NT2/D1 (cell line): ENCODE measurements at regions not wholly inside any gene's neighbourhood (a gene's known extent, or its start where the extent isn't known, plus 50 kb on each side); places are given as distances from the start of the nearest gene placed in this dataset.
"Not testable (repeated sequence)": the region's sequence is repeated elsewhere in the genome, so short reads cannot be mapped to it uniquely, and the experiment has no call there.

ENCODE experiments used
- DNase-seq: peaks from one replicate; pipeline ENCODE4 v3.0.0-alpha.2; 2011; ENCODE audit warnings: low read depth, low spot score
- H3K27me3 ChIP-seq: 2 replicates; pipeline ENCODE4 v1.6.0; 2011; ENCODE audit warnings: mild to moderate bottlenecking; ENCODE audit not compliant: insufficient read length, insufficient read depth
- H3K36me3 ChIP-seq: 2 replicates; pipeline ENCODE4 v1.6.1; 2011; ENCODE audit warnings: mild to moderate bottlenecking, low read length, mixed read lengths; ENCODE audit not compliant: insufficient read depth, insufficient read length
- H3K4me1 ChIP-seq: 2 replicates; pipeline ENCODE4 v1.5.1; 2011; ENCODE audit not compliant: insufficient read depth, insufficient read length
- H3K4me3 ChIP-seq: 2 replicates; pipeline ENCODE4 v1.5.1; 2011; ENCODE audit warnings: low read depth; ENCODE audit not compliant: insufficient read length
- H3K9ac ChIP-seq: 2 replicates; pipeline ENCODE4 v1.6.0; 2011; ENCODE audit warnings: low read depth; ENCODE audit not compliant: insufficient read length
- H3K9me3 ChIP-seq: 2 replicates; pipeline ENCODE4 v1.5.1; 2011; ENCODE audit warnings: mild to moderate bottlenecking, low read length; ENCODE audit not compliant: insufficient read depth
- SUZ12 ChIP-seq: IDR thresholded peaks from 2 replicates; pipeline ENCODE4 v1.6.1; 2011; ENCODE audit not compliant: insufficient read length, insufficient read depth; ENCODE audit errors: extremely low read depth
- YY1 ChIP-seq: IDR thresholded peaks from 2 replicates; pipeline ENCODE4 v1.6.1; 2011; ENCODE audit not compliant: insufficient read length, insufficient read depth
- ZNF274 ChIP-seq: IDR thresholded peaks from 2 replicates; pipeline ENCODE4 v1.6.1; 2011; ENCODE audit warnings: mild to moderate bottlenecking, low read depth, low read length

GRCh38 chr5:173392172-173392571 lies 64.0 kb upstream of the STC2 start:
- Histone ChIP-seq H3K9me3 (no peaks in the 10 kb centered on the region), H3K4me3 (no peak overlapping the region), H3K36me3 (no peaks in the 10 kb centered on the region), H3K9ac (no peak overlapping the region), H3K27me3 (no peaks in the 10 kb centered on the region), H3K4me1 (no peaks in the 10 kb centered on the region)
- no peak for DNase-seq
- no peak for TF ChIP-seq YY1

GRCh38 chr5:173391031-173391430 lies 62.8 kb upstream of the STC2 start:
- no peak for DNase-seq
- Histone ChIP-seq H3K4me1 (no peaks in the 10 kb centered on the region), H3K9me3 (no peaks in the 10 kb centered on the region), H3K27me3 (no peaks in the 10 kb centered on the region), H3K4me3 (no peak overlapping the region), H3K9ac (no peak overlapping the region), H3K36me3 (no peaks in the 10 kb centered on the region)
- TF ChIP-seq SUZ12 (no peak), YY1 (no peak), ZNF274 (no peak)

DNA sequence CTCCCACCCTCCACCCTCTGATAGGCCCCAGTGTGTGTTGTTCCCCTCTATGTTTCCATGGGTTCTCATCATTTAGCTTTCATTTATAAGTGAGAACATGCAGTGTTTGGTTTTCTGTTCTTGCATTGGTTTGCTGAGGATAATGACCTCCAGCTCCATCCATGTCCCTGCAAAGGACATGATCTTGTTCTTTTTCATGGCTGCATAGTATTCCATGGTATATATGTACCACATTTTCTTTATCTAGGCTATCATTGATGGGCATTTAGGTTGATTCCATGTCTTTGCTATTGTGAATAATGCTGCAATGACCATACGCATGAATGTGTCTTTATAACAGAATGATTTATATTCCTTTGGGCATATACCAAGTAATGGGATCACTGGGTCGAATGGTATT lies 59.1 kb upstream of the STC2 start:
- not testable (repeated sequence) for DNase-seq, H3K9ac ChIP-seq, H3K4me3 ChIP-seq, H3K27me3 ChIP-seq, H3K4me1 ChIP-seq, H3K9me3 ChIP-seq, H3K36me3 ChIP-seq

DNA sequence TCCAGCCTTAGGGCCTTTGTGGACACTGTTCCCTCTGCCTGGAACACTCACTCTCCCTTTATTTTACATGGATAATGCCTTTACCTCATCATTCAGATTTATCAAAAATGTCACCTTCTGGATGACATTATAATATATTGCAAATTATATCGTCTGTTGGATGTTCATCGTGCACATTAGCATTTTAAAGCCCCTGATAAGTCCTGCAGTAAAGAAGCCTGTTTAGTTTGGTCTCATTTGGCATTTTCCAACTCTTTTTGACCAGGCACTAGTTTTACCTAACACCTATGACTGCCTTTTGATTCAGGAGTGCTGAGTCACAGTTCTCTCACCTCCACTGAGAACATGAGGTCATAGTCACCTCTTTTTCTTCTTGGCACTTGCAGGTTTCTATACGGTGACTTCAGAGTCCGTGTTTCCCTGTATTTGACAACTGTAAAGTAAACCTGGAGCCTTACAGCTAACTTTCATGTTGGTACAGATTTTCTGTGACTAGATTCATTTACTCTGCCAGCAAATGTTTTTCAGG lies 57.7 kb upstream of the STC2 start:
- DNase-seq: no peak

DNA sequence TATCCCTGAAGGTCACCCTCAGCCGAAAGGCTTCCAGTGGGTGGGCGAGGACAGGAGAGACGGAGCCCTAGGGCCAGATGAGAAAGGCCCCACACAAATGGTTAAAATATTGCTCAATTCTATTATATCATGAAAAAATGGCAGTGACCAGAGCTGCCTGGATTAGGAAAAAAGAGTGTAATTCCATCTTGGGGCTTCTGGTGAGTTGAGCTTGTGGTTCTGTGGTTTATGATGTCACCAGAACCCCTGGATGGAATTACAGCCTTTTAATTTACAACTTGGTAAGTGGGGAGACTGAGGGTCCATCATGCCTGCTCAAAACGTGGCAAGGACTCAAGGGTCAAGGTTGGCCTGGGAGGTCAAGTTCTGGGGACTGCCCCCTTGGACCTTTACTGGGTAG lies 55.5 kb upstream of the STC2 start:
- no peak for DNase-seq
- no peak for TF ChIP-seq ZNF274
- TF ChIP-seq SUZ12: no peak
- no peak for TF ChIP-seq YY1
- Histone ChIP-seq H3K4me1 (no peaks in the 10 kb centered on the region), H3K9ac (no peak overlapping the region), H3K36me3 (no peaks in the 10 kb centered on the region), H3K4me3 (no peak overlapping the region), H3K9me3 (peaks cover 4% of the 10 kb centered on the region; the same call in 1 of the 2 replicates), H3K27me3 (no peaks in the 10 kb centered on the region)

More for the DNA sequence above, 57.7 kb upstream of the STC2 start:
- no peak for TF ChIP-seq SUZ12
- no peak for TF ChIP-seq ZNF274
- TF ChIP-seq YY1: no peak
- H3K4me1 ChIP-seq: no peaks in the 10 kb centered on the region
- H3K27me3 ChIP-seq: no peaks in the 10 kb centered on the region
- no peak overlapping the region for H3K4me3 ChIP-seq
- no peak overlapping the region for H3K9ac ChIP-seq
- no peaks in the 10 kb centered on the region for H3K9me3 ChIP-seq
- H3K36me3 ChIP-seq: no peaks in the 10 kb centered on the region

- H3K36me3 ChIP-seq: no peaks in the 10 kb centered on the region
- H3K4me3 ChIP-seq: no peak overlapping the region
- no peak for DNase-seq
- H3K4me1 ChIP-seq: no peaks in the 10 kb centered on the region
- no peak for TF ChIP-seq YY1
- no peak for TF ChIP-seq ZNF274
- no peak for TF ChIP-seq SUZ12
- H3K9ac ChIP-seq: no peak overlapping the region
- H3K9me3 ChIP-seq: peaks cover 5% of the 10 kb centered on the region; the same call in 1 of the 2 replicates
- H3K27me3 ChIP-seq: no peaks in the 10 kb centered on the region
These were observed 50.5 kb upstream of the STC2 start for GRCh38 chr5:173378727-173379126.
